Tibial nerve (tissue), 4 donors: ENCODE measurements at regions not wholly inside any gene's neighbourhood (a gene's known extent, or its start where the extent isn't known, plus 50 kb on each side); places are given as distances from the start of the nearest gene placed in this dataset.

Experiments
- DNase-seq, 2 donors: peaks; one replicate each; pipeline ENCODE4 v3.0.0-alpha.2; 2019; ENCODE audit warnings: low spot score in 2 of 2
- H3K27ac ChIP-seq, 4 donors: fragments of 200-600 bp; sonication (generic) in 3 of 4; one replicate each; pipeline ENCODE4 v1.5.1; 2017 to 2019; ENCODE audit warnings: mild to moderate bottlenecking in 1 of 4
- H3K27me3 ChIP-seq, 2 donors: fragments of 200-600 bp; sonication (generic) in 1 of 2; one replicate each; pipeline versions ENCODE4 v1.5.1 to v1.6.0; 2017 to 2019
- H3K36me3 ChIP-seq, 3 donors: fragments of 200-600 bp; sonication (generic); one replicate each; pipeline ENCODE4 v1.5.1; 2018 to 2019
- H3K4me1 ChIP-seq, 4 donors: fragments of 200-600 bp; sonication (generic) in 3 of 4; one replicate each; pipeline ENCODE4 v1.5.1; 2017 to 2019
- H3K4me3 ChIP-seq, 4 donors: fragments of 200-600 bp; sonication (generic) in 3 of 4; one replicate each; pipeline ENCODE4 v1.5.1; 2017 to 2019; ENCODE audit warnings: mild to moderate bottlenecking in 1 of 4, moderate library complexity in 1 of 4
- H3K9me3 ChIP-seq, 4 donors: fragments of 200-600 bp; sonication (generic) in 3 of 4; one replicate each; pipeline ENCODE4 v1.5.1; 2017 to 2019
- EP300 ChIP-seq, 2 donors: sonication (generic); formaldehyde crosslinking; IDR thresholded peaks; one replicate each; pipeline ENCODE4 v1.6.1; 2017; ENCODE audit warnings: antibody characterized with exemption in 2 of 2, mild to moderate bottlenecking in 1 of 2
- POLR2A ChIP-seq, 2 donors: fragments of 450-650 bp; IDR thresholded peaks; one replicate each; pipeline ENCODE4 v1.6.1; 2017; ENCODE audit warnings: antibody characterized with exemption in 2 of 2, mild to moderate bottlenecking in 2 of 2, moderate library complexity in 2 of 2
- WGBS, 2 donors: methylation state at CpG; one replicate each; pipeline ENCODE4 v1.1.5; 2018; 5-methylcytosine and 5-hydroxymethylcytosine counted together
- TF ChIP-seq, protein P1 (sequence below), 5 experiments: fragments of 200-600 bp in 3 of 5; fragments of 450-650 bp in 2 of 5; sonication (generic) in 3 of 5; IDR thresholded peaks; one replicate each; pipeline ENCODE4 v1.5.1; 2016 to 2019; ENCODE audit warnings: antibody characterized with exemption in 5 of 5, mild to moderate bottlenecking in 3 of 5, moderate library complexity in 2 of 5

DNA sequence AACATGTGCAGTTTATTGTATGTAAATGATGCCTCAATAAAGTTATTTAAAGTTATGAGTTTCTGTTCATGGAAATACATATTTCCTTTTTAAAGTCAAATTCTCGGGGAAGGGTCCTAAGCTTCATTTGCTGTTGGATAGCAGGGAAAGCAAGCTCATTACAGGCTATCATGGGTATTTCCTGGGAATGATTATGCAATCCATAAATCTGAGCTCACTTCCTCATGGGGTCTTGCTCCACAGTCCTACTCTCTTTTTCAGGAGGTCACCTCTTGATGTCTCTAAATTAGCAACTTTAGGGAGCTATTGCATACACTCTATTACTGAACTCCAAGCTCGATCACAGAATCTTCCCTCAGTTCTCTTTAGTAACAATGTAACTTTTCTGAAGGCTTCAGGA is 69.9 kb upstream of the TP63 start:
- 87 to 89% methylated on average over 2 of the region's 2 CpGs for WGBS, 2 donors
- Histone ChIP-seq H3K9me3 (peaks cover 0 to 7% (median 0%) of the 10 kb centered on the region in 4 donors), H3K27ac (no peak overlapping the region), H3K27me3 (no peaks in the 10 kb centered on the region), H3K36me3 (no peaks in the 10 kb centered on the region), H3K4me3 (no peak overlapping the region), H3K4me1 (no peaks in the 10 kb centered on the region)
- TF ChIP-seq, protein P1, sequence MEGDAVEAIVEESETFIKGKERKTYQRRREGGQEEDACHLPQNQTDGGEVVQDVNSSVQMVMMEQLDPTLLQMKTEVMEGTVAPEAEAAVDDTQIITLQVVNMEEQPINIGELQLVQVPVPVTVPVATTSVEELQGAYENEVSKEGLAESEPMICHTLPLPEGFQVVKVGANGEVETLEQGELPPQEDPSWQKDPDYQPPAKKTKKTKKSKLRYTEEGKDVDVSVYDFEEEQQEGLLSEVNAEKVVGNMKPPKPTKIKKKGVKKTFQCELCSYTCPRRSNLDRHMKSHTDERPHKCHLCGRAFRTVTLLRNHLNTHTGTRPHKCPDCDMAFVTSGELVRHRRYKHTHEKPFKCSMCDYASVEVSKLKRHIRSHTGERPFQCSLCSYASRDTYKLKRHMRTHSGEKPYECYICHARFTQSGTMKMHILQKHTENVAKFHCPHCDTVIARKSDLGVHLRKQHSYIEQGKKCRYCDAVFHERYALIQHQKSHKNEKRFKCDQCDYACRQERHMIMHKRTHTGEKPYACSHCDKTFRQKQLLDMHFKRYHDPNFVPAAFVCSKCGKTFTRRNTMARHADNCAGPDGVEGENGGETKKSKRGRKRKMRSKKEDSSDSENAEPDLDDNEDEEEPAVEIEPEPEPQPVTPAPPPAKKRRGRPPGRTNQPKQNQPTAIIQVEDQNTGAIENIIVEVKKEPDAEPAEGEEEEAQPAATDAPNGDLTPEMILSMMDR (IDR thresholded peaks at IDR 0.05) = no peak
- no peak for TF ChIP-seq EP300 (IDR thresholded peaks at IDR 0.05)
- no peak for TF ChIP-seq POLR2A (IDR thresholded peaks at IDR 0.05)
- DNase-seq = no peak

DNA sequence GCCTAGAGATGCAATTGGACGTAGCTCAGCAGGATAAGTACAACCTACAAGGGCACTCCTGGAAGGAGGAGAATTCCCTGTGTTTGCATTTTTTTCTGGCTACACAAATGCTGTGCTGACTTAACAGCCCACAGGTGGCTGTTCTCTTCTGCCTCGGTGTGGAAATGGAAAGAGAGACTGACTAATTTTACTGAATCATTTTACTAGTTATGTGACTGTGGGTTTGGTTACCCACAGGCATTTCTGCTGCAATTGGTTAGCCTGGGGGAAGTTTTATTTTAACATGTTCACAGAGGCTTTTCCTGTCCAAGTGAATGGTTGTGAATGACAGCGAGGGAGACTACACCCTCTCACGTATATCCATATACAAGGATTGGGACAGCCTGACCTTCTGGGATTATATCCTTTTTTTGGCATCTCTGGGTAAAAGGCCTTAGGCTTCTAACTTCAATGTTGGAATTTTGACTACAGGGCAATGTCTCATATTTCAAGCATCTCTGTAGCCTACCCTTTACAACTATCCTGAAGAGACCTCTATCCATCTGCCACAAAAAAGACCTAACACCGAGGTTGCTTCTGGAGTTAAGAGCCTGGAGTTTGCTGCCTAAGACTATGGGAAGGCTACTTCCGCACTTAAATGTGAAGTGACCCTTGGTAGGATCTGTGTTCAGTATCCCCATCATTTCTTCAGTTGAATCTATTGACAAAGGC is 67.2 kb upstream of the TP63 start:
- no peaks in the 10 kb centered on the region for H3K9me3 ChIP-seq
- no peaks in the 10 kb centered on the region for H3K27me3 ChIP-seq
- WGBS, 2 donors = 79 to 87% methylated on average over 6 of the region's 6 CpGs
- H3K36me3 ChIP-seq = no peaks in the 10 kb centered on the region
- TF ChIP-seq, protein P1 (IDR thresholded peaks at IDR 0.05) = no peak
- TF ChIP-seq POLR2A (IDR thresholded peaks at IDR 0.05) (no peak), EP300 (IDR thresholded peaks at IDR 0.05) (no peak)
- no peaks in the 10 kb centered on the region for H3K4me1 ChIP-seq
- no peak for DNase-seq
- no peak overlapping the region for H3K4me3 ChIP-seq
- H3K27ac ChIP-seq = no peak overlapping the region

DNA sequence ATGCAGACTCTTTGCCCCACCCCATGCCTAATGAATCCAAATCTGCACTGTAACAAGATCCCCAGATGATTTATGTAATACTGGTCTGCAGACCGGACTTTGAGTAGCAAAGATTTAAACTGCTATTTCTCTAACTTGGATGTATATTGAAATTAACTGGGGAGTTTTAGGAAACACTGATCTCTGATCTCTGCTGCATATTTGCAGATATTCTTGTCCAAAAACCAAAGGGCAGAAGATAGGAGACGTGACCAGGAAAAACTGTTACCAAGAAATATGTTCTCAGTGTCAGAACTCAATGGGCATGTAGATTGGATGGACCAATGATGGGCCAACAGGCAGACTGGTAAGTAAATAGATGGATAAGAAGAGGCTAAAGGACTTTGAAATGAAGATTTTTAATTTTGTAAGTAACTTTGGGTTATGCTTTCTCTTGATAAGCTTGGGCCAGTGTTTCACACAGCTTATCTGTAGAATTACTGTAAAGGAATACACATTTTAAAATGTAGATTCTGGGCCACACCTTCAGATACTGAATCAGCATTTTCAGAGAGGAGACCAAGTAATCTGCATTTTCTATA is 64.5 kb upstream of the TP63 start:
- Histone ChIP-seq H3K9me3 (no peaks in the 10 kb centered on the region), H3K27ac (no peak overlapping the region), H3K27me3 (no peaks in the 10 kb centered on the region), H3K36me3 (no peaks in the 10 kb centered on the region), H3K4me1 (no peaks in the 10 kb centered on the region), H3K4me3 (no peak overlapping the region)
- WGBS, 2 donors = 58 to 87% methylated on average over 2 of the region's 2 CpGs
- no peak for DNase-seq
- TF ChIP-seq, protein P1 (IDR thresholded peaks at IDR 0.05) = no peak
- no peak for TF ChIP-seq POLR2A (IDR thresholded peaks at IDR 0.05)
- no peak for TF ChIP-seq EP300 (IDR thresholded peaks at IDR 0.05)

DNA sequence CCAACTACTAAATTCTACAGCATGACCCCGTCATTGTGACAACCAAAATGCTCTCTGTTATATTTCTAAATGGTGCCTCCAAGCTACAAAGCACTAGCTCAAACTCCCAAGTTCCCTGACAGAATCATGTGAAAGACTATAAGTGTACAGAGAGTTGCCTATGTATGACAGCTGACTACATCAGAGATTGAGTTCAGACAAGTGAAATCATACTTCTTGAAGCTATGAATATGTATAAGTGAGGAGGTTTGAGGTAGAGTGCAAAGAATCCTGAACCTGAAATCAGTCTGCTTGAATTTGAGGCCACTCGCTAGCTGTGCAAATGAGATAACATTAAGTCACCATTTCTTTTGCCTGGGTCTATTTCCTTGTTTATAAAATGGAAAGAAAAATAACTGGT is 63.9 kb upstream of the TP63 start:
- TF ChIP-seq EP300 (IDR thresholded peaks at IDR 0.05) (no peak), POLR2A (IDR thresholded peaks at IDR 0.05) (no peak)
- TF ChIP-seq, protein P1 (IDR thresholded peaks at IDR 0.05) = no peak
- Histone ChIP-seq H3K9me3 (no peaks in the 10 kb centered on the region), H3K27me3 (no peaks in the 10 kb centered on the region), H3K4me1 (no peaks in the 10 kb centered on the region), H3K36me3 (no peaks in the 10 kb centered on the region), H3K4me3 (no peak overlapping the region), H3K27ac (no peak overlapping the region)
- 75 to 87% methylated on average over 2 of the region's 2 CpGs for WGBS, 2 donors
- DNase-seq = no peak

DNA sequence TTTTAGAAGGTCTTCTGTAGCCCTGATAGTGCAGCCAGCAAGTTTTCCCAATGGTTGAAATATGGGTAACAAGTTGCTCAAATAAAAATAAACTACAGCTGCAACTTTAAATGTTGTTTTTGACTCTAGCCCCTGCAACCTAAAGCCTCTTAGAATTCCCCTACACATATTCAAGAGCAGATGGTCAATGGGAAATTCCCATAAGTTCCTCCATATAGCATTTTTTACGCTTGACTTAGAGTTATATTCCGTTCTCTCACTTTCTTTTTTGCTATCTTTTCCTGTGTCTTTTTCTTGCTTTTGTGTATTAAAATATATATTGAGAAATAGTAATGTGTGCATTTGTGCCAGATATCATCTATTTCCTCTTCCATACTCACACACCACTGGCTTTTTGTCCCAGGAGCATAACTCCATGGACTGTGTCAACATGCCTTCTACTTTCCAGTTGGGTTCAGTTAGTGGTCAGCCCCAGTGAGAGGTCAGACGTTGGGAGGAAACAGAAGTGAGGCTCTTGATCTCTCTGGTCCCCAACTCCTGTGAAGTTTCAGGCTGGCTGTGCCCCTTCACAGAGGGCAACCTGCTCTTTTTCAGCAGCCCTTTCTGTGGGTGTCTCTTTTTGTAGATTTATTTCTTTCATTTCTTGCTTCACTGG is 63.3 kb upstream of the TP63 start:
- Histone ChIP-seq H3K27ac (no peak overlapping the region), H3K9me3 (no peaks in the 10 kb centered on the region), H3K4me1 (no peaks in the 10 kb centered on the region), H3K36me3 (no peaks in the 10 kb centered on the region), H3K27me3 (no peaks in the 10 kb centered on the region), H3K4me3 (no peak overlapping the region)
- WGBS, 2 donors = 69 to 70% methylated on average over 3 of the region's 3 CpGs
- TF ChIP-seq, protein P1 (IDR thresholded peaks at IDR 0.05) = no peak
- no peak for TF ChIP-seq EP300 (IDR thresholded peaks at IDR 0.05)
- TF ChIP-seq POLR2A (IDR thresholded peaks at IDR 0.05) = no peak
- no peak for DNase-seq
